HUES64 (cell line): ENCODE measurements at regions not wholly inside any gene's neighbourhood (a gene's known extent, or its start where the extent isn't known, plus 50 kb on each side); places are given as distances from the start of the nearest gene placed in this dataset.
"Not testable (repeated sequence)": the region's sequence is repeated elsewhere in the genome, so short reads cannot be mapped to it uniquely, and the experiment has no call there.

Source experiments
- H3K27ac ChIP-seq: 2 replicates; pipeline ENCODE4 v1.7.0; 2013; ENCODE audit warnings: low read depth, low read length, inconsistent platforms
- H3K27me3 ChIP-seq: 2 replicates; pipeline ENCODE4 v1.6.1; 2013; ENCODE audit warnings: mild to moderate bottlenecking, low read length; ENCODE audit not compliant: insufficient read depth
- H3K36me3 ChIP-seq: 2 replicates; pipeline ENCODE4 v1.6.1; 2013; ENCODE audit warnings: mild to moderate bottlenecking, low read length; ENCODE audit not compliant: insufficient read depth
- H3K4me1 ChIP-seq: 2 replicates; pipeline ENCODE4 v1.6.1; 2013; ENCODE audit warnings: mild to moderate bottlenecking, low read length, moderate library complexity; ENCODE audit not compliant: insufficient read depth
- H3K4me3 ChIP-seq: 2 replicates; pipeline ENCODE4 v1.5.1; 2013; ENCODE audit warnings: mild to moderate bottlenecking, low read length, moderate library complexity
- H3K9ac ChIP-seq: 2 replicates; pipeline ENCODE4 v1.6.1; 2013; ENCODE audit warnings: mild to moderate bottlenecking, low read depth, low read length
- H3K9me3 ChIP-seq: 2 replicates; pipeline ENCODE4 v1.6.1; 2013; ENCODE audit warnings: low read depth, low read length; ENCODE audit not compliant: insufficient read depth
- WGBS: fragments of 150-250, 120-280 bp; methylation state at CpG from one replicate; pipeline ENCODE4 v1.1.7; 2013; ENCODE audit warnings: missing lambda C conversion rate; 5-methylcytosine and 5-hydroxymethylcytosine counted together

DNA sequence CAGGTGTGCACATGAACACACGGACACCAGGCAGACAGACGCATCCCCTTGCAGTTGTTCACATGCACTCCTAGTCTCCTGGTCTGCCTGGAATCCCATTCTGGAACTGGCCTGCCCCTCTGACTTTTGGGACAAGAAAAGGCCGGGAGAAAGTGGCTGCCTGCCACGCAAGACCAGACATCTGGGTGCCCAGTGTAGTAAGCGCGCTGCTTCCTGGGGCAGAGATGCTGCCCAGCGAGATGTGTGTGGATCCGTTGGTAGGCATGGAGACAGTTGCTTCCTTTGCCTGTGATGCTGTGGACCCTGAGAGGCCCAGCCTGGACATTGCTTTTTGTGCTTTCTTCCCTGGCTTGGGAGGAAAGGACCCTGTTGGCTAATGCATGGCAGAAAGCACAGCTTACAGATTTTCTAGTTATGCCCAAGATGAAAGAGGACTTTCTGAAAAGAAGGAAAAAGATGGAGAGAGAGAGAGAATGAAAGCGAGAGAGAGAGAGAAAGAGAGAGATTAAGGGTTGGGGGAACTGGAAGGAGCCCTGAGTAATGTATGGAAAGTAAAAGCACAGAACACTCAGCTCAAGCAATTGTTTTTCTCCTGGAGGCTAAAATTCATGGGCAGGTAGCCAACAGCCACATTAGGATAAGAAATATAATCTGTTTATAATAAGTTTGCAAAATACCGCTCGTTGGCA is 235.3 kb downstream of the BCL2L11 start:
- H3K4me1 ChIP-seq, H3K36me3 ChIP-seq, H3K9me3 ChIP-seq, H3K4me3 ChIP-seq, H3K27me3 ChIP-seq, H3K9ac ChIP-seq, H3K27ac ChIP-seq: not testable (repeated sequence)
- 98% methylated on average over 9 of the region's 11 CpGs for WGBS

DNA sequence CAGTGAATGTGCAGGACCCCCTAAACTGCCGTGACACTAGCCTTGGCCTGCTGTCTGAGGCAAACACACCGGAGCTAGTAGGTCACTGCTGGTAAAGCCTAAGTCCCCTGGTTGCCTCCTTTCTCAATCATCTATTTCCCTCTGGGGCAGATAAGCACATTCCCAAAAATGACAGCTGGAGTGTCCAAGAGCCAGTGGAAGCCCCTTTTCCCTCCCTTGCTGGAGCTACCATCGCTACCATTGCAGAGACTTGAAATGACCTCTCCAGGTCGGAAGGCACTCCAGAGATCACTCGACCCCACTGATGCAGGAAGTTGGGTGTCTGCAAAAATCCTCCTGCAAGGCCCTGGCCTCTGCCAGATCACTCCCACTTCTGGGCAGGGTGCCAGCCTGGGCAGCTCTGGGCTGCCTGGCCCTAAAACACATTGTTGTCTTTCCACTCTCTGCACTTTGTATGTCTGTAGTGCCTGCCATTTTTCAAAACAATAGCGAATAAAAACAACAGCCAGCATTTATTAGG is 235.9 kb downstream of the BCL2L11 start:
- H3K27ac ChIP-seq, H3K9ac ChIP-seq, H3K27me3 ChIP-seq, H3K9me3 ChIP-seq, H3K4me1 ChIP-seq, H3K4me3 ChIP-seq, H3K36me3 ChIP-seq: not testable (repeated sequence)
- 89% methylated on average over 5 of the region's 6 CpGs for WGBS

DNA sequence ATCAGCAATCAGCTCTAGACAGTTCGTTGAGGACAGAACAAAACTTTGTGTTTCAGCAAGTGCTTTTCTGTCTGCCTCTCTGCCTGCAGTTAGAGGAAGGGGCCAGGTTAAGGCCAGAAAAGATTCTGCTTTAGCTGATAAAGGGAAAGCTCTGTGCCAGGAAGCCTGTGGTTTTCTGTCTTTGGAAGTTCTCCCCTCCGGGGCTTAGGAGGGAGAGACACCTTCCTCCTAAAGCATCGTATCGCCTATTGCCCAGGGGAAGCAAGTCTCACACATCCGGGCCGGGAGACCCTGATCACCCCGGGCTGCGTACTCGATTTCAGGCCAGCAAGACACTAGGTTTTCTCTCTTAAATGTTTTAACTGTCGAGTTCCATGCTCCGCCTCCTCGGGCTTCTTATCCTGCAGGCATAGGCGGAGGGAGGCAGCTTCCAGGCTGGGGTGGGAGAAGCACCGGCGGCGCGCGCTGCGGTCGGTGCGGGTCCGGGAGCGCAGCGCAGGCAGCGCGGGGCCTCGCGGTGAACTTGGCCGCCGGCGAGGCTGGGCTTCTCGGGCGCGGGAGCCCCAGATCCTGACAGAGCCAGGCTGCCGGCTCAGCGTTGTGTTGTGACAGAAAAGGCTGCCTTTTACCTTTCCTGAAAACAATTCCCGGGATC is 245.4 kb downstream of the BCL2L11 start:
- H3K4me1 ChIP-seq, H3K36me3 ChIP-seq, H3K9me3 ChIP-seq, H3K4me3 ChIP-seq, H3K27ac ChIP-seq, H3K27me3 ChIP-seq, H3K9ac ChIP-seq: not testable (repeated sequence)
- 59% methylated on average over 28 of the region's 37 CpGs for WGBS

DNA sequence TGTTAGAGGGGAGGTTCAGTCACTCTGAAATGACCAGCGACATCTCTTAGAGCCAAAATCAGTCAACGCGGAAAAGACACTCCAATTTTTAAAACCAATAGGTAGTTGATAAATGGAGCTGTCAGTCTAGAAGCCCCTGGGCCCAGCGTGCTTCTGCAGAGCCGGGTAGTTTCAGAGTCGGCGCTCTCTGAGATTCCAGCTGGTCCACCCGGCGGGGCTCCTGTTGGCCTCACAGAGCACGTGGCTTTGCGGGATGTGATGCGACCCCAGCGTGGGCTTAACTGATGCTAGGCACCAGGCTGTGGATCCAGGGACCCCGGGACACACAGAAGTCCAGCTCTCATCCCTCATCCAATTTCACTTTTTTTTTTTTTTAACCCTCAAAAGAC is 245.9 kb downstream of the BCL2L11 start:
- H3K9me3 ChIP-seq, H3K4me3 ChIP-seq, H3K27ac ChIP-seq: not testable (repeated sequence)

DNA sequence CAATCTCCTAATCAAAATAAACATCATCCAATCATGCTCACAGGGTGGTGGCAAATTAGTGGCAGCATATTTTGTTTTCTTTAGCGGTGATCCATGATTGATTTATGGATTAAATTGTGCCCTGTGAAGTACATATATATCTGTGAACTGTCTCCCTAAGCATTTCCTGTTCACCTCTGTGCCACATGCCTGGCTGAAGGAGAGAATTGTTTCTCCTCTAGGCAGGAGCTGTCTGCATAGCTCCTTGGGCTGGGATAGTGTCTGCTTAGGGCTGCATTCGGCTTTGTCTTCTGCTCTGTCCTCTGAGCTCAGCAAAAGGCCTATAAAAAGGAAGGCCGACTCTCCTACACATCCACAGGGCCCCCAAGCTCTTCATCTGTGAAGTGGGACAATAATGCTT is 246.4 kb downstream of the BCL2L11 start:
- H3K27me3 ChIP-seq, H3K4me3 ChIP-seq, H3K27ac ChIP-seq, H3K36me3 ChIP-seq, H3K9me3 ChIP-seq, H3K9ac ChIP-seq, H3K4me1 ChIP-seq: not testable (repeated sequence)
- WGBS: 100% methylated on average over 1 of the region's 3 CpGs

More for the DNA sequence above, 245.9 kb downstream of the BCL2L11 start:
- 80% methylated on average over 6 of the region's 14 CpGs for WGBS
- H3K36me3 ChIP-seq, H3K27me3 ChIP-seq, H3K4me1 ChIP-seq, H3K9ac ChIP-seq: not testable (repeated sequence)

DNA sequence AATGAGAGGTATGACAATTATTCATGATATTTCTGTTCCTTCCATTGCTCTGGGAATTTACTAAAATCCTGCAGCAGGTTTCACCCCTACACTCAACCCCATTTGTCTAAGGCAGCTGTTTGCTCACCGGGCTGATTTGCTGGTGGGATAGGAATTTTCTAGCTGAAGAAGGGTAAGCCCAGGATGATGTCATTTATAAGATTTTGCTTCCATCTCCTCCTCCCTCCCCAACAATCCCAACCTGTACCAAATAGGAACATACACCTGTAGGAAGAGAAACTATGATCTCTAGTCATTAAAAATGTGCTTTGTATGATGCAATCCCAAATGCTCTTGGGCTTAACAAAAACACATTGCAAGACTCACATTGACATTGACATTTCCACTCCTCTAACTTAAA is 247.2 kb downstream of the BCL2L11 start:
- not testable (repeated sequence) for H3K9me3 ChIP-seq, H3K36me3 ChIP-seq, H3K27me3 ChIP-seq, H3K4me1 ChIP-seq, H3K27ac ChIP-seq, H3K4me3 ChIP-seq, H3K9ac ChIP-seq
- WGBS: no CpG with 5 or more reads among the region's 1 CpG

DNA sequence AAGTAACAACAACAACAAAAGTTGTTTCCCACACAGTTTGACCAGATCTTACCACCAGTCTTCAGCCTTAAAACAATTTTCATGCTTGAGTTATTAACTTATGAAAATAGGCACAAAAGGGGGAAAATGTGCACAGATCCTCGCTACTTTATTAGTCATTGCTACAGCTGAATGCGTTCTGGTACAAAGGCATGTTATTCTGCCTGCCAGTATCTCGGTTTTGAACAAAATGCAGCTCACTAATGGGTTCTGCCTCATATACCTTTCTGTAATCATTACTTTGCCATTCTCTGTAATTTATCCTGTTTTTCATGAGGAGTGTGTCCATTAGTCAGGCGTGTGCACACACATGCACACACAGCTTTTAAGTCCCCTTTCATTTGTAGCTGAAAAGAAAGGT is 247.6 kb downstream of the BCL2L11 start:
- no CpG with 5 or more reads among the region's 4 CpGs for WGBS
- H3K4me3 ChIP-seq, H3K27ac ChIP-seq, H3K36me3 ChIP-seq, H3K27me3 ChIP-seq, H3K4me1 ChIP-seq, H3K9ac ChIP-seq, H3K9me3 ChIP-seq: not testable (repeated sequence)

DNA sequence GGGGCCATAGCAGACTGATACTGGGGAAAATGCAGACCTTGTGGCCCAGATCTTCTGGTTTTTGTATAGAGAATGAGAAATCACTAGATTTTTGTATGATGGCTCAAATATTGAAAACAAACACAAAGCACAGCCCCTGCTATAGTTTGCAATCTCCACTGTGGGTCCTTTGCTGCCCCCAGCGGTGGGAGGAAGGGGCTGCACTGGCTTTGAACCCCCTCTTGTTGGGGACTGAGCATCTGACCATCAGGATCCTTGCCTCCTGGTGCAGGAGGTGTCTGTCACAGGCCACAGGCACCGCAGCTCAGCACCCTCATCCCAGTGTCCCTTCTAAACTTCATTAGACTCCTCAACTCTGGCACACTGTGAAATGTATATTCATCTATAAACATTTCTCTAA is 252.3 kb downstream of the BCL2L11 start:
- H3K4me1 ChIP-seq, H3K9me3 ChIP-seq, H3K27ac ChIP-seq, H3K9ac ChIP-seq, H3K27me3 ChIP-seq, H3K4me3 ChIP-seq, H3K36me3 ChIP-seq: not testable (repeated sequence)
- no CpG with 5 or more reads among the region's 2 CpGs for WGBS

DNA sequence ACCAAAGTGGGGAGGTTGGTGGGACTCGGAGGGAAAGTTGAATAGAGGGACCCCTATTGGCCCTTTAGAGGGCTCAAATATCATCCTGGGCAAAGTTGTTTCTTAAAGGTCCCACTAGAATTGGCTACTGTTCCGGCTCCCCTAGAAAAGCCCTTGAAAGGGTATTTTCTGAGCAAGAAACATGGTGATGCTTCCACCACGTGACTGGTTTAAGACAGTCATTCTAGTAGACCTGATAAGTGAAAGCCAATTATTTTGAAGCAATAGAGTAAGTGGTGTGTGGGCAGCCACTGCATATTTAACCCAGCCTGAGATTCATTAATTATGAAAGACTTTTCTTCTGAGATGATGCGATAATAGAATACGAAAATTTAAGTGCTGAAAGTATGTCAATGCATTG is 253.3 kb downstream of the BCL2L11 start:
- not testable (repeated sequence) for H3K27ac ChIP-seq, H3K27me3 ChIP-seq, H3K9me3 ChIP-seq, H3K36me3 ChIP-seq, H3K4me3 ChIP-seq, H3K4me1 ChIP-seq, H3K9ac ChIP-seq
- 72% methylated on average over 3 of the region's 5 CpGs for WGBS

DNA sequence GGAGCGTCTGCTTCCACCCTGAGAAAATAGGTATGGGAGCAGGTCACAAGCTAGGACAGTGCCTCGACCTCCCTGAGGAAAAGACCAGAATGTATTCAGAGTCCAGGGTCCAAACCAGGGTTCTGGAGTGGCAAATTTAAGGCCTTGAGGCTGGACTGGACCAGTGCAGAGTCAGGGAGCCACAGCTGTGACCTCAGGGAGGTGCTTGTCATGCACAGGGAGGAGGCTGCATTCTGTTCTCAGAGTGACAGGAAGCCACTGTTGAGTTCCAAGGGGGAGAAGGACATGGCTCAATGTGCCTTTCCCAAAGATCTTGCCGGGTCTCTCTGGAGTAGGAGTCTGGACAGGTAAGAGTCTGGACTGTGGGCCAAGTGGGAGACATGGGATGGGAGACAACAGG is 254.0 kb downstream of the BCL2L11 start:
- not testable (repeated sequence) for H3K9me3 ChIP-seq, H3K4me1 ChIP-seq, H3K9ac ChIP-seq, H3K27me3 ChIP-seq, H3K36me3 ChIP-seq, H3K27ac ChIP-seq, H3K4me3 ChIP-seq
- 95% methylated on average over 1 of the region's 3 CpGs for WGBS

DNA sequence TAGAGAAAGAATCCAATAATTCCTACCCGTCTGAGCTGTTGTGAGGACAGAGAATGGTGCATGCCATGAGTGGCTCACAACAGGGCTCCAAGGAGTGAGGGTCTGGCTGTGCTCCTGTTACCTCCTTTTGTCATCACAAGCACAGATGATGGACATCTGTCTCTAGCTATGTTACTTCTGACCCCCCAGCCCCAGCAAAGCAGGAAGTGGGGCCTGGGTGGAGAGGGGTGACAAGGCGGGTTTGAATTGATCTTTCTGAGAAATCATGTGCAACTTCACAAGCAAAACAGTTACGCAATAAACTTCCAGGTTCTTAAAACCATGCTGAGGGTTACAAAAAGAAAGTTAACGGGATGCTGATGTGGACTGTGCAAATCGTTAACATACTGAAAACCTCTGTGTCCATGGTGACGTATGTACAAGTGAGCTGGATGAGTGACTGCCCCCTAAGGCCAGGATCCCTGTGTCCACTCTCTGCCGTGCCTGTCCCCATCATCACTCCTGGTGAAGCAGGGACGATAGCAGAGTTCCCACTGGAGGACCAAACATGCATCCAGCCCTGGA is 254.7 kb downstream of the BCL2L11 start:
- not testable (repeated sequence) for H3K4me1 ChIP-seq, H3K27ac ChIP-seq, H3K9me3 ChIP-seq, H3K4me3 ChIP-seq, H3K9ac ChIP-seq, H3K27me3 ChIP-seq, H3K36me3 ChIP-seq
- WGBS: 92% methylated on average over 4 of the region's 8 CpGs
